PC-9 (cell line): ENCODE measurements at regions not wholly inside any gene's neighbourhood (a gene's known extent, or its start where the extent isn't known, plus 50 kb on each side); places are given as distances from the start of the nearest gene placed in this dataset.
"Not testable (repeated sequence)": the region's sequence is repeated elsewhere in the genome, so short reads cannot be mapped to it uniquely, and the experiment has no call there.

ENCODE experiments used
- BruUV-seq: library from RNA; stranded (reverse); fragments of 400-500 nt; replicated peaks from 2 replicates; lab custom pipeline; 2021; lab: Mats Ljungman, UMichigan
- CTCF ChIA-PET: fragments of 300-600 bp; sonication (Branson Sonifier 250); formaldehyde crosslinking; loops from one replicate; lab custom pipeline; 2022; ENCODE audit warnings: antibody characterized with exemption; lab: Charles Lee
- POLR2A ChIA-PET: fragments of 300-600 bp; sonication (Branson Sonifier 250); formaldehyde crosslinking; loops from one replicate; lab custom pipeline; 2022; ENCODE audit warnings: antibody characterized with exemption; ENCODE audit not compliant: unreplicated experiment; lab: Charles Lee
- DNase-seq, 2 experiments: peaks; one replicate each; pipeline versions ENCODE4 v3.0.0 to v3.0.0-alpha.2; 2015 to 2022; ENCODE audit warnings: mixed read lengths in 1 of 2
- H2AFZ ChIP-seq: fragments of 200-600 bp; sonication (generic); 2 replicates; pipeline ENCODE4 v1.8.1; 2017; ENCODE audit warnings: antibody characterized with exemption
- H3F3A ChIP-seq: fragments of 200-600 bp; sonication (generic); 2 replicates; pipeline ENCODE4 v1.8.1; 2017; ENCODE audit warnings: antibody characterized with exemption, mild to moderate bottlenecking, low read depth; ENCODE audit not compliant: insufficient read depth
- H3K27ac ChIP-seq: fragments of 200-600 bp; sonication (generic); 2 replicates; pipeline ENCODE4 v1.6.1; 2016; ENCODE audit warnings: mixed run types
- H3K27me3 ChIP-seq: fragments of 200-600 bp; sonication (generic); 2 replicates; pipeline ENCODE4 v1.6.1; 2016; ENCODE audit warnings: low read depth, mixed run types; ENCODE audit not compliant: insufficient read depth
- H3K36me3 ChIP-seq: fragments of 200-600 bp; sonication (generic); 2 replicates; pipeline ENCODE4 v1.6.1; 2016; ENCODE audit warnings: low read depth, mixed run types
- H3K4me1 ChIP-seq: fragments of 200-600 bp; sonication (generic); replicated peaks from 2 replicates; pipeline ENCODE4 v1.6.1; 2016; ENCODE audit warnings: mixed run types; ENCODE audit not compliant: insufficient read depth
- H3K4me2 ChIP-seq: fragments of 200-600 bp; sonication (generic); 2 replicates; pipeline ENCODE4 v1.6.1; 2017; ENCODE audit warnings: mixed run types
- H3K4me3 ChIP-seq: fragments of 200-600 bp; sonication (generic); 2 replicates; pipeline ENCODE4 v1.6.1; 2016; ENCODE audit warnings: mixed run types
- H3K79me2 ChIP-seq: fragments of 200-600 bp; sonication (generic); 2 replicates; pipeline ENCODE4 v1.6.1; 2017; ENCODE audit warnings: low read depth, mixed run types
- H3K9me2 ChIP-seq: fragments of 200-600 bp; sonication (generic); 2 replicates; pipeline ENCODE4 v1.8.1; 2017; ENCODE audit warnings: mild to moderate bottlenecking; ENCODE audit not compliant: insufficient read depth
- H3K9me3 ChIP-seq: fragments of 200-600 bp; sonication (generic); 2 replicates; pipeline ENCODE4 v1.8.1; 2016; ENCODE audit warnings: low read depth; ENCODE audit not compliant: insufficient read depth
- H4K20me1 ChIP-seq: fragments of 200-600 bp; sonication (generic); 2 replicates; pipeline ENCODE4 v1.8.1; 2017; ENCODE audit not compliant: insufficient read depth
- CTCF ChIP-seq: fragments of 200-600 bp; sonication (generic); conservative IDR thresholded peaks from 2 replicates; pipeline ENCODE4 v1.6.1; 2017; ENCODE audit warnings: mixed run types, antibody characterized with exemption, mild to moderate bottlenecking, moderate library complexity
- EZH2 ChIP-seq: fragments of 200-600 bp; sonication (generic); IDR thresholded peaks from 2 replicates; pipeline ENCODE4 v1.8.0; 2017; ENCODE audit warnings: antibody characterized with exemption, low read depth
- intact Hi-C: fragments of 100-400 bp; cut with micrococcal nuclease; formaldehyde crosslinking; loops from one replicate; pipeline ENCODE4 v1.10.0; 2022; ENCODE audit not compliant: unreplicated experiment

DNA sequence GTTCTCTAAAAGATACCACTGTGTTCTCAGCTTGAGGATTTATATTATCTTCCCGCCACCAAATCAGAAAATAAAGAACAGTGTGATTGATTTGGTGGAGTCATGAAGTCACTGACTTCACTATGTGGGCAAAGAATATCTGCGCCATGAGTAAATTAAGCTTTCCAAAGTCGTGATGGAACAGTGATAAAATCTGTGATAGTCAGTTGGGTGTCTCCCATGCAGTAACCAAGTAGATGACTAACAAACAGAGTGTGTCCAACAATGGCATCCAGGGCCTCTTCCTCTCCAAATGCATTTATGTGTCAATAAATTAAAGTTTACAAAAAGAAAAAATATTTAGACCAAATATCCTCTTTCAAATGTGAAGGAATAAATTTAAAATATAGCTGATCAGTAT lies 87.0 kb upstream of the DST start:
- TF ChIP-seq CTCF (no peak), EZH2 (no peak)
- Histone ChIP-seq H3K27me3 (no peaks in the 10 kb centered on the region), H3K9me2 (no peaks in the 10 kb centered on the region), H2AFZ (no peak overlapping the region), H3K4me3 (no peak overlapping the region), H3F3A (peaks cover 50% of the 10 kb centered on the region; the same call in 1 of the 2 replicates), H3K27ac (peak overlapping the region; percentile 76), H4K20me1 (no peaks in the 10 kb centered on the region), H3K79me2 (peaks cover 54% of the 10 kb centered on the region), H3K9me3 (peaks cover 4% of the 10 kb centered on the region; the same call in 1 of the 2 replicates), H3K36me3 (0 out of 2 replicates have a peak, but pooled peaks cover 3% of the 10 kb centered on the region), H3K4me1 (peaks cover 69% of the 10 kb centered on the region), H3K4me2 (peak overlapping the region; percentile 60)
- CTCF ChIA-PET: interaction anchor here (0.6 to 1.4 kb wide), 2 partner anchors 18 to 122 kb away, joined by 3 to 4 read pairs; no protein-coding TSS in a partner anchor
- POLR2A ChIA-PET: interaction anchor here (0.5 to 0.7 kb wide), 3 partner anchors 17 to 964 kb away, joined by 4 to 7 read pairs (median 6); no protein-coding TSS in a partner anchor
- no peak for DNase-seq
- intact Hi-C loops: loop anchor here (1.0 to 2.0 kb wide), 2 partner anchors 15 to 80 kb away; no protein-coding TSS in a partner anchor
- BruUV-seq: no TSS peak

- H4K20me1 ChIP-seq, H3K9me3 ChIP-seq, POLR2A ChIA-PET, H3K9me2 ChIP-seq, H3K27me3 ChIP-seq, H2AFZ ChIP-seq, H3K4me3 ChIP-seq, DNase-seq, H3K36me3 ChIP-seq: not testable (repeated sequence)
- Histone ChIP-seq H3K4me2 (0 out of 2 replicates have a peak overlapping the region, but pooled peaks have one; percentile 27), H3F3A (peaks cover 49% of the 10 kb centered on the region; the same call in 1 of the 2 replicates), H3K4me1 (peaks cover 65% of the 10 kb centered on the region), H3K79me2 (peaks cover 54% of the 10 kb centered on the region), H3K27ac (0 out of 2 replicates have a peak overlapping the region, but pooled peaks have one; percentile 44)
- BruUV-seq: TSS peak; percentile 18
- CTCF ChIA-PET: interaction anchor here (0.6 to 1.4 kb wide), 3 partner anchors 18 to 123 kb away, joined by 3 to 7 read pairs (median 4); no protein-coding TSS in a partner anchor
- intact Hi-C loops: loop anchor here (1.0 to 2.0 kb wide), 2 partner anchors 14 to 80 kb away; no protein-coding TSS in a partner anchor
Observed at GRCh38 chr6:56729166-56729565, 86.5 kb upstream of the DST start.

GRCh38 chr6:56727097-56727850 lies 84.6 kb upstream of the DST start:
- DNase-seq: peak in 1 of 2 experiments; percentile 74
- Histone ChIP-seq H3K27me3 (no peaks in the 10 kb centered on the region), H4K20me1 (no peaks in the 10 kb centered on the region), H3K36me3 (0 out of 2 replicates have a peak, but pooled peaks cover under 1% of the 10 kb centered on the region), H3K27ac (0 out of 2 replicates have a peak overlapping the region, but pooled peaks have one; percentile 44), H3K9me3 (peaks cover 4% of the 10 kb centered on the region; the same call in 1 of the 2 replicates), H3K79me2 (peaks cover 65% of the 10 kb centered on the region), H3K4me1 (peaks cover 63% of the 10 kb centered on the region), H3F3A (peaks cover 48% of the 10 kb centered on the region; the same call in 1 of the 2 replicates), H3K9me2 (no peaks in the 10 kb centered on the region), H2AFZ (no peak overlapping the region), H3K4me2 (peak overlapping the region; percentile 27), H3K4me3 (no peak overlapping the region; the same call in 1 of the 2 replicates)
- no TSS peak for BruUV-seq
- intact Hi-C loops: no loop called here
- no peak for TF ChIP-seq EZH2
- no peak for TF ChIP-seq CTCF
- ChIA-PET CTCF (interaction anchor here (0.6 kb wide), 1 partner anchor 72 kb away, joined by 4 read pairs; no protein-coding TSS in a partner anchor), POLR2A (interaction anchor here (0.6 kb wide), 1 partner anchor 253 kb away, joined by 8 read pairs; no protein-coding TSS in a partner anchor)
